HCT116 (cell line): ENCODE measurements at regions not wholly inside any gene's neighbourhood (a gene's known extent, or its start where the extent isn't known, plus 50 kb on each side); places are given as distances from the start of the nearest gene placed in this dataset.

ENCODE experiments used
- CEBPB ChIP-seq: IDR thresholded peaks from 2 replicates; pipeline ENCODE4 v1.6.1; 2012; ENCODE audit warnings: low read depth
- POLR2AphosphoS5 ChIP-seq: IDR thresholded peaks from 2 replicates; pipeline ENCODE4 v1.6.1; 2011; ENCODE audit warnings: mild to moderate bottlenecking, low read depth, low read length, moderate library complexity
- TF ChIP-seq, protein P1 (sequence below): IDR thresholded peaks from 2 replicates; pipeline ENCODE4 v1.6.1; 2011; ENCODE audit warnings: mild to moderate bottlenecking, low read length, moderate library complexity; ENCODE audit not compliant: insufficient replicate concordance; ENCODE audit errors: extremely low read depth
- TF ChIP-seq, protein P2 (sequence below), 3 experiments: fragments of 200-600 bp in 1 of 3; sonication (generic) in 1 of 3; IDR thresholded peaks in 2 of 3; conservative IDR thresholded peaks in 1 of 3; 2 replicates each; pipeline ENCODE4 v1.5.1; 2012 to 2017; ENCODE audit warnings: low read depth in 2 of 3, low read length in 2 of 3, antibody characterized with exemption in 1 of 3, borderline replicate concordance in 1 of 3, control low read depth in 1 of 3, mild to moderate bottlenecking in 1 of 3, mixed read lengths in 1 of 3, mixed run types in 1 of 3, moderate library complexity in 1 of 3; ENCODE audit not compliant: insufficient read depth in 1 of 3

DNA sequence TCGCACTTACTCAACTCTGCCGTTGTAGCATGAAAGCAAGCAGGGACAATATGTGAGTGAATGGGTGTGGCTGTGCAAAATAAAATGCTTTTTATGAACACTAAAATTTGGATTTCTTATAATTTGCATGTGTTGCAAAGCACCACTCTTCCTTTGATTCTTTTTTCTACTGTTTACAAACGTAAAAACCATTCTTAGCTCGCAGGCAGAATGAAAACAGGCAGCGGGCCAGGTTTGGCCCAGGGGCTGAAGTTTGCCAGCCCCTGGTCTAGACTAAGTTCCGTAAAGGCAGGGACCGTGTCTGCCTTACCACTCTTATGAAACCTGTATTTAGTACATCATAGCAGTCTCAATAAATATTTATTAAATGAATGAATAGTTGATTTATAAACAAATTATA is 83.7 kb upstream of the SPATS2L start:
- TF ChIP-seq, protein P1, sequence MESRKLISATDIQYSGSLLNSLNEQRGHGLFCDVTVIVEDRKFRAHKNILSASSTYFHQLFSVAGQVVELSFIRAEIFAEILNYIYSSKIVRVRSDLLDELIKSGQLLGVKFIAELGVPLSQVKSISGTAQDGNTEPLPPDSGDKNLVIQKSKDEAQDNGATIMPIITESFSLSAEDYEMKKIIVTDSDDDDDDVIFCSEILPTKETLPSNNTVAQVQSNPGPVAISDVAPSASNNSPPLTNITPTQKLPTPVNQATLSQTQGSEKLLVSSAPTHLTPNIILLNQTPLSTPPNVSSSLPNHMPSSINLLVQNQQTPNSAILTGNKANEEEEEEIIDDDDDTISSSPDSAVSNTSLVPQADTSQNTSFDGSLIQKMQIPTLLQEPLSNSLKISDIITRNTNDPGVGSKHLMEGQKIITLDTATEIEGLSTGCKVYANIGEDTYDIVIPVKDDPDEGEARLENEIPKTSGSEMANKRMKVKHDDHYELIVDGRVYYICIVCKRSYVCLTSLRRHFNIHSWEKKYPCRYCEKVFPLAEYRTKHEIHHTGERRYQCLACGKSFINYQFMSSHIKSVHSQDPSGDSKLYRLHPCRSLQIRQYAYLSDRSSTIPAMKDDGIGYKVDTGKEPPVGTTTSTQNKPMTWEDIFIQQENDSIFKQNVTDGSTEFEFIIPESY, result no peak
- TF ChIP-seq POLR2AphosphoS5 (no peak), CEBPB (no peak)
- TF ChIP-seq, protein P2, sequence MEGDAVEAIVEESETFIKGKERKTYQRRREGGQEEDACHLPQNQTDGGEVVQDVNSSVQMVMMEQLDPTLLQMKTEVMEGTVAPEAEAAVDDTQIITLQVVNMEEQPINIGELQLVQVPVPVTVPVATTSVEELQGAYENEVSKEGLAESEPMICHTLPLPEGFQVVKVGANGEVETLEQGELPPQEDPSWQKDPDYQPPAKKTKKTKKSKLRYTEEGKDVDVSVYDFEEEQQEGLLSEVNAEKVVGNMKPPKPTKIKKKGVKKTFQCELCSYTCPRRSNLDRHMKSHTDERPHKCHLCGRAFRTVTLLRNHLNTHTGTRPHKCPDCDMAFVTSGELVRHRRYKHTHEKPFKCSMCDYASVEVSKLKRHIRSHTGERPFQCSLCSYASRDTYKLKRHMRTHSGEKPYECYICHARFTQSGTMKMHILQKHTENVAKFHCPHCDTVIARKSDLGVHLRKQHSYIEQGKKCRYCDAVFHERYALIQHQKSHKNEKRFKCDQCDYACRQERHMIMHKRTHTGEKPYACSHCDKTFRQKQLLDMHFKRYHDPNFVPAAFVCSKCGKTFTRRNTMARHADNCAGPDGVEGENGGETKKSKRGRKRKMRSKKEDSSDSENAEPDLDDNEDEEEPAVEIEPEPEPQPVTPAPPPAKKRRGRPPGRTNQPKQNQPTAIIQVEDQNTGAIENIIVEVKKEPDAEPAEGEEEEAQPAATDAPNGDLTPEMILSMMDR (IDR thresholded peaks at IDR 0.05 in 2 of 3, conservative IDR thresholded peaks at IDR 0.05 in 1 of 3; ENCODE audit: borderline replicate concordance in 1 of 3, insufficient read depth in 1 of 3, low read depth in 2 of 3, low read length in 2 of 3), result no peak
